ENCODE measurements at regions not wholly inside any gene's neighbourhood (a gene's known extent, or its start where the extent isn't known, plus 50 kb on each side); places are given as distances from the start of the nearest gene placed in this dataset.
A peak's percentile ranks its signal among the peaks of the same experiment; 100 is the strongest.

DNA sequence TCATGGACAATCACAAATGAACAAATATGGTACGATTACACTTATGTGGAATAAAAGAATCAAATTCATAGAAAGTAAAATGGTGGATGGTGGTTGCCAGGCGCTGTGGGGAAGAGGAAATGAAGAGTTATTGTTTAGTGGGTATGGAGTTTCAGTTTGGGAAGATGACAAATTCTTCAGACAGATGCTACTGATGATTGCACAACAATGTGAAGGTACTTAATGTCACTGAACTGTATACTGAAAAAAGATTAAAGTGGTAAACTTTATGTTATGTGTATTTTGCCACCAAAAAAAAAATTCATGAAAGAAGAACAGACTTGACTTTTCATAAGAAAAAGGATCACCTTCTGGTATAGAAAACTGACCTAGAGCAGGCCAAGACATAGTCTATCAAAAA is 745.6 kb upstream of the CXADR start:
- H3K9me3 Mint-ChIP-seq (ENCODE audit: unreplicated experiment), result no peaks in the 10 kb centered on the region
- no peak for DNase-seq
- no peak overlapping the region for H3K27ac Mint-ChIP-seq (ENCODE audit: unreplicated experiment)
- H3K4me3 Mint-ChIP-seq (ENCODE audit: unreplicated experiment), result no peak overlapping the region
- no peaks in the 10 kb centered on the region for H3K27me3 Mint-ChIP-seq (ENCODE audit: unreplicated experiment)
- H3K4me1 Mint-ChIP-seq (ENCODE audit: low read depth, unreplicated experiment), result peaks cover 5% of the 10 kb centered on the region
- no peaks in the 10 kb centered on the region for H3K36me3 Mint-ChIP-seq (ENCODE audit: unreplicated experiment)
- no peak for TF ChIP-seq CTCF (IDR thresholded peaks at IDR 0.05; ENCODE audit: partially characterized antibody, unreplicated experiment)

DNA sequence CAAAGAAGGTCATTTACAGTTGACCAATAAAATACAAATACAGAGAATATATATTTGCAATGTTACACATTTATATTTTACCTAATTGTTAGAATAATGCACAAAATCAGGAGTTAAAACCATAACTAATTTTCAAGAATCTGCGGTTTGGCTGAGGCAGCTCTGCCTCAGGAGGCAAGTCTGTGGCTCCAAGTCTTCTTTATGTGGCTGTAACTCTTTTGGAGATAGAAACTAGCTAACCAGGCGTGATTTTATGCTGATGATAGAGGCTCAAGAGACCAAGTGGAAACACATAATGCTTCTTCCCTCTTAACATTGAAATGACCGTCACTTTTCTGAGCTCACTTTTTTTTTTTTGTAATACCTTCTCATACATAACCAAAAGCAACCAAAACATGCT is 744.7 kb upstream of the CXADR start:
- H3K36me3 Mint-ChIP-seq (ENCODE audit: unreplicated experiment), result no peaks in the 10 kb centered on the region
- no peak overlapping the region for H3K4me3 Mint-ChIP-seq (ENCODE audit: unreplicated experiment)
- DNase-seq, result no peak
- TF ChIP-seq CTCF (IDR thresholded peaks at IDR 0.05; ENCODE audit: partially characterized antibody, unreplicated experiment), result no peak
- no peaks in the 10 kb centered on the region for H3K27me3 Mint-ChIP-seq (ENCODE audit: unreplicated experiment)
- peaks cover 5% of the 10 kb centered on the region for H3K4me1 Mint-ChIP-seq (ENCODE audit: low read depth, unreplicated experiment)
- no peaks in the 10 kb centered on the region for H3K9me3 Mint-ChIP-seq (ENCODE audit: unreplicated experiment)
- H3K27ac Mint-ChIP-seq (ENCODE audit: unreplicated experiment), result no peak overlapping the region

GRCh38 chr21:16770266-16770665 is 742.6 kb upstream of the CXADR start:
- Mint-ChIP-seq H3K27me3 (ENCODE audit: unreplicated experiment) (peaks cover 2% of the 10 kb centered on the region), H3K9me3 (ENCODE audit: unreplicated experiment) (peaks cover 4% of the 10 kb centered on the region), H3K36me3 (ENCODE audit: unreplicated experiment) (no peaks in the 10 kb centered on the region), H3K27ac (ENCODE audit: unreplicated experiment) (no peak overlapping the region), H3K4me3 (ENCODE audit: unreplicated experiment) (no peak overlapping the region), H3K4me1 (ENCODE audit: low read depth, unreplicated experiment) (peaks cover 10% of the 10 kb centered on the region)
- DNase-seq, result no peak
- TF ChIP-seq CTCF (IDR thresholded peaks at IDR 0.05; ENCODE audit: partially characterized antibody, unreplicated experiment), result no peak

- no peak for DNase-seq
- Mint-ChIP-seq H3K27me3 (ENCODE audit: unreplicated experiment) (peaks cover 2% of the 10 kb centered on the region), H3K27ac (ENCODE audit: unreplicated experiment) (no peak overlapping the region), H3K4me3 (ENCODE audit: unreplicated experiment) (no peak overlapping the region), H3K4me1 (ENCODE audit: low read depth, unreplicated experiment) (peaks cover 8% of the 10 kb centered on the region), H3K9me3 (ENCODE audit: unreplicated experiment) (peaks cover 5% of the 10 kb centered on the region), H3K36me3 (ENCODE audit: unreplicated experiment) (no peaks in the 10 kb centered on the region)
- TF ChIP-seq CTCF (IDR thresholded peaks at IDR 0.05; ENCODE audit: partially characterized antibody, unreplicated experiment), result no peak
These were observed 739.6 kb upstream of the CXADR start for GRCh38 chr21:16773206-16773605.

DNA sequence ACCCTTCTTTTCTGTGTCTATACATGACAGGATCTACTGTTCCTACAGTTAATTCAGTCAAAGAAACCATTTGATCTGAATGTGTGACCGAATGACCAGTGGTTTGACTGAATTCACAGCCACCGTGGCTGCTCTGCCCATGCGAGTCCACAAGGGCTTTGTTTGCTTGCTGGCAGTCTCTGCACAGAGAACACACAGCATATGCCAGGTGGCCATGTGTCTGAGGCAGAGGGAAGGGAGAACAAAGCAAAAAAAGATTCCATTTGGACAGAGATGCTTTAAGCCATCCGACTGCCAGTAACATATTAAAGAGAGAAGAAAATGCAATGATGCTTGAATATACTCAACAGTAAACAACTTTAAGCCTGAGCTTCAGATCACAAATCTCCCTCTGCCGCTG is 737.8 kb upstream of the CXADR start:
- H3K4me1 Mint-ChIP-seq (ENCODE audit: low read depth, unreplicated experiment), result peaks cover 8% of the 10 kb centered on the region
- peak; percentile 12 for TF ChIP-seq CTCF (IDR thresholded peaks at IDR 0.05; ENCODE audit: partially characterized antibody, unreplicated experiment)
- H3K4me3 Mint-ChIP-seq (ENCODE audit: unreplicated experiment), result peak overlapping the region; percentile 18
- peak overlapping the region; percentile 97 for H3K27ac Mint-ChIP-seq (ENCODE audit: unreplicated experiment)
- peak; percentile 51 for DNase-seq
- peaks cover 3% of the 10 kb centered on the region for H3K27me3 Mint-ChIP-seq (ENCODE audit: unreplicated experiment)
- no peaks in the 10 kb centered on the region for H3K36me3 Mint-ChIP-seq (ENCODE audit: unreplicated experiment)
- peaks cover 5% of the 10 kb centered on the region for H3K9me3 Mint-ChIP-seq (ENCODE audit: unreplicated experiment)

All from glutamatergic neuron (in vitro differentiated cells).